GM10266 (cell line): ENCODE measurements at regions not wholly inside any gene's neighbourhood (a gene's known extent, or its start where the extent isn't known, plus 50 kb on each side); places are given as distances from the start of the nearest gene placed in this dataset.

ENCODE experiments used
- DNase-seq: peaks from one replicate; pipeline ENCODE4 v3.0.0; 2012; ENCODE audit errors: extremely low spot score
- TF ChIP-seq, protein P1 (sequence below): IDR thresholded peaks from 2 replicates; pipeline ENCODE4 v1.5.1; 2012; ENCODE audit warnings: mild to moderate bottlenecking, low read depth; ENCODE audit not compliant: control insufficient read depth, insufficient read depth; ENCODE audit errors: missing control alignments

DNA sequence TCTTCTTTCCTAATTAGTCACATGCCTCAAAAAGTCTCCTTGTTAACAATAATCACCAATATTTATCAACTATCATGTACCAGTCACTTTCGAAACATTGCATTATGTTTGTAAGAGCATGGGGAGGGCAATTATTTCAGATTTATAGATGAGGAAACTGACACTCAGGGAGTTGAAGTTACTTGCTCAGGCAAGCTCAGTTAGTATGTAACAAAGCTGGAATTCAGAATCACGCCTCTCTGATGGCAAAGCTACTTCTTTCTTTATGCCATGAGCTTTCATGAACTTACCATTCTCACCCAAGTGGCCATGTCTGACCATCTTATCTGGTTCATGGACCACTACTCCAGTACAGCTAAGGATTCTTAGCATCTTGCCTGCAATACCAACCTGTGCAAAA lies 183.4 kb upstream of the TANK start:
- TF ChIP-seq, protein P1, sequence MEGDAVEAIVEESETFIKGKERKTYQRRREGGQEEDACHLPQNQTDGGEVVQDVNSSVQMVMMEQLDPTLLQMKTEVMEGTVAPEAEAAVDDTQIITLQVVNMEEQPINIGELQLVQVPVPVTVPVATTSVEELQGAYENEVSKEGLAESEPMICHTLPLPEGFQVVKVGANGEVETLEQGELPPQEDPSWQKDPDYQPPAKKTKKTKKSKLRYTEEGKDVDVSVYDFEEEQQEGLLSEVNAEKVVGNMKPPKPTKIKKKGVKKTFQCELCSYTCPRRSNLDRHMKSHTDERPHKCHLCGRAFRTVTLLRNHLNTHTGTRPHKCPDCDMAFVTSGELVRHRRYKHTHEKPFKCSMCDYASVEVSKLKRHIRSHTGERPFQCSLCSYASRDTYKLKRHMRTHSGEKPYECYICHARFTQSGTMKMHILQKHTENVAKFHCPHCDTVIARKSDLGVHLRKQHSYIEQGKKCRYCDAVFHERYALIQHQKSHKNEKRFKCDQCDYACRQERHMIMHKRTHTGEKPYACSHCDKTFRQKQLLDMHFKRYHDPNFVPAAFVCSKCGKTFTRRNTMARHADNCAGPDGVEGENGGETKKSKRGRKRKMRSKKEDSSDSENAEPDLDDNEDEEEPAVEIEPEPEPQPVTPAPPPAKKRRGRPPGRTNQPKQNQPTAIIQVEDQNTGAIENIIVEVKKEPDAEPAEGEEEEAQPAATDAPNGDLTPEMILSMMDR, result no peak
- no peak for DNase-seq

DNA sequence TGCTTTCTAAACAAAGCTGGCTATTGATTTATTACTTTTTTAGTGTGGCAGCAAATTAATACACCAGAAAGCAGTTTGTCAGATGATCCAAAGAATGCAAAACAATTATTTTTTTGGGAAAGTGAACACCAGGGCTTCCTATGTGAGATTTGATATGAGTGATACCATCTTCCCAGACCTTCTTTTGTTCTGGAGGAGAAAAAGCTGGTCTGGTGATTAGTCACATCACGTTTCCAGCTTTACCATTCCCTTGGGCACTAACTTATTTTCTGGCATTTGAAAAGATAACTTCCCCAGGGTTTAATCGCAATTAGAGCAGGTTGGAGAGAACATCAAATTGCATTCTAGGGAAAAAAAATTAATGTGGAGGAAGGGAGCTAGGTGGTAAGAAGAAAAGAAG lies 182.9 kb upstream of the TANK start:
- no peak for DNase-seq
- TF ChIP-seq, protein P1, result no peak

DNA sequence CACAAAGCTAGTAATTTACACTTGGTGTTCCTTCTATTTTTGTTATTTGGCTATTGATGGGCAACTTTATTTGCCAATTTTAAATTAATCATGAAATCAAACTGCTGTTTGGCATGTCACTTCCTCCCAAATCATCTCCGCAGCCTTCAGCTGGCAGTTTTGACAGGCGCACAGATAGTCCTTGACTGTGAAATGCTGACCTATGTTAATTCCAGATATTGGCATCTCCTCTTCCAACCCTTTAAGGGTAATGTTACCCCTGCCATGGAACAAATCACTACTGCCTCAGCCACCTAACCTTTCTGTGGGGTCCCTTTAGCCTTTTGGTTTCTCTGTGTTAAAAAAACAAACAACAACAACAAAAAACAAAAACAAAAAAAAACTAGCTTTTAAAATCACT lies 182.4 kb upstream of the TANK start:
- no peak for DNase-seq
- TF ChIP-seq, protein P1, result no peak

DNA sequence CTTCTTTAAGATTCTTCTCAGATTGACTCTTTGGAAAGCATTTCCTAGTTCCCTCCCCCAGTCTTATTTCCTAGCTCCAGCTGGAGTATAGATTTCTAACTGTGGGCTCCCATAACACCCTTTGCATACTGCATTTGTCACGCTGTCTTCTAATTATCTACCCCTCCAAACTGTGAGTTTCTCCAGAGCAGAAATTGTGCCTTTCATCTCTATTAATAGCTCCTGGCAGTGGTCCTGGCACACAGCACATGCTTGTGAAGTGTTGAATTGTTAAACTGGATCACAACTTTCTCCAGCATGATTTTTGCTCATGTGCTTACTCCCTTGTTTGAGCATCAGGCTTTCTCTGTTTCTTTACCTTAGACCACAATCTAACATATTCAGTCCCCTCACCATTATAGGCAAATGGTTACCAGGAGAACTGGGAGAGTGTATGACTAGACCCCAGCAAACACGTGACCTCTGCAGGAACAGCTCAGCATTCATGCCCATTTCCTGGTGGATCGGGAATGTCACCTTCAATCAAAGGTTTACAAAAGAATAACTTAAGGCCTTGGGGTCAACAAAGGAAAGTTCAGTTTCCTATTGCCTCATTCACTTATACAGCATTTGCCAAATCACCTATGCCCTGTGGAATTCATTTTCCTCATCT lies 175.7 kb upstream of the TANK start:
- TF ChIP-seq, protein P1, result no peak
- DNase-seq, result no peak

DNA sequence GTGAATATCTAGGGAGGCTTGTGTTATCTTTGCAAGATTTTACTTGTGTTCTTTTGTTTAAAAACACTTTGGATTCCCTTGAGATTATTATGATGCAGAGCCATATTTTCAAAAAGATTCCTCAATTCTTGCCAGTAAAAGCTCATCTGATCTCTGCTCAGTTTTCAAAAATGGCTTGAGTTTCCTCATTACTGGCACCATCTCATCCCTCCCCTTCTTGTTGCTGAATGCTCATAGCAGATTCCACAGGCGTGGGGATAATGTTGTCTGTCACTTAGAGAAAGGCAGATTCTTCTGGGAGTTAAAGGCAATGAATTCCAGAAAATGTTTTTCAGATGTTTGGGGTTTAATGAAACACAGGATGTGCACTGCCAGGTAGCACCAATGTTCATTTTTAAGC lies 170.4 kb upstream of the TANK start:
- TF ChIP-seq, protein P1, result no peak
- no peak for DNase-seq

DNA sequence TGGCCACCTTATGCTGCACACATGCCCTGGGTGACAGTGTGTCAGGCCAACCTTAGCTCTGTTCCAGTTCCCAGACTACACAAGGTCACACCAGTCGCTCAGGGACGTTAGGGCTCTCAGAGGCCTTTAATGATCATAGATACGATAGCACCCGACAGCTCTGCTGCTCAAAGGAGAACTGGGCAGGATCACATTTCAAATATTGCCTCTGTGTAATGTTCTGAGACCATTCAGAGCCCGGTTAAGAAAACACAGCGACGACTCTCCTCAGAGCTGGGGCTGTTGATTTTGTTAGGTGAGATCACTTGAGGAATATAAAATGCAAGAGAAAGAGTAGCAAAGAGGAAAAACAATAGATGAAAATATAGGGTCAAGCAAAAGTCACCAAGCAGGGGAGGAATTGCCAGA lies 166.6 kb upstream of the TANK start:
- no peak for DNase-seq
- TF ChIP-seq, protein P1, result no peak

DNA sequence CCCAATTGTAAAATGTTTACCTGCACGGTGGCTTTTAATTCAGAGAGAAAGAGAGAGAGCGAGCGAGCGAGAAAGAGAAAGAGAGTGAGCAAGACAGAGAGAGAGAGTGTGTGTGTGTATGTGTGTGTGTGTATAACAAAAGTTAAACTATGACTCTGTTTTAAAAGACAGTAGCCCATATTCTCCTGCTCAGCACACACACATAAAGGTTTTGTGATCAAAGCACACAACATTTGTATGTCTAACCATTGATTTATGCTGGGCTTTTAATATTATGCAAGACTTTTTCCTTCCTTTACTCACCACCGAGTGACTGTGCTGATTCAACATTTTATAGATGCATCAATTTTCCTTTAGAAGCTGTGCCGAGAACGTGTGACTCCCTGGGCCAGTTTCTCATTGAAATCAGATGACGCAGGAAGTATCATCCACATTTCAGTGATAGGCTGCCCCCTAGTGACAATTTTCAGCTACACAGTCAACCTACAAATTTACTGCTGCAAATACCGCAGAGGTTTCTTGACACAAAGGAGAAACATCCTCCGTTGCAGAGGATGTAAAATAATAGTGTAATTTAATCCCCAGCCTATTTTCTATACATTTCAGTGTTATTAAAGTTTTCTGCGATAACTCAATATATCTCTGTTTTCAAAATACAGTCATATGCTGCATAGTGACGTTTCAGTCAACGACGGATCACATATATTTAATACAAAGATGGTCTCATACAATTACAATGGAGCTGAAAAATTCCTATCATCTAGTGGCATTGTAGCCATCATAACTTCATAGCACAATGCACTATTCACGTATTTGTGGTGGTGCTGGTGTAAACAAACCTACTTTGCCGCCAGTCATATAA lies 165.9 kb upstream of the TANK start:
- TF ChIP-seq, protein P1, result peak; percentile 67
- DNase-seq, result peak; percentile 52
